Gastroesophageal sphincter (tissue), 4 donors: ENCODE measurements at regions not wholly inside any gene's neighbourhood (a gene's known extent, or its start where the extent isn't known, plus 50 kb on each side); places are given as distances from the start of the nearest gene placed in this dataset.

Experiments
- ATAC-seq: fragments of 150-250 bp; one replicate; pipeline ENCODE4 v1.9.1; 2016; ENCODE audit warnings: mild to moderate bottlenecking, moderate library complexity
- H3K27ac ChIP-seq, 4 donors: fragments of 200-600 bp; sonication (generic) in 3 of 4; 1 replicate in 3 of 4; 2 replicates in 1 of 4; pipeline ENCODE4 v1.5.1; 2016 to 2019
- H3K27me3 ChIP-seq: fragments of 200-600 bp; sonication (generic); one replicate; pipeline ENCODE4 v1.5.1; 2019
- H3K36me3 ChIP-seq, 2 donors: fragments of 200-600 bp; sonication (generic); one replicate each; pipeline ENCODE4 v1.5.1; 2019; ENCODE audit warnings: control low read depth in 1 of 2
- H3K4me1 ChIP-seq, 3 donors: fragments of 200-600 bp; sonication (generic); 1 replicate in 2 of 3; 2 replicates in 1 of 3; pipeline ENCODE4 v1.5.1; 2016 to 2019; ENCODE audit warnings: control low read depth in 2 of 3
- H3K4me3 ChIP-seq, 2 donors: fragments of 200-600 bp; sonication (generic); one replicate each; pipeline ENCODE4 v1.5.1; 2019; ENCODE audit warnings: mild to moderate bottlenecking in 1 of 2, moderate library complexity in 1 of 2
- H3K9me3 ChIP-seq, 3 donors: fragments of 200-600 bp; sonication (generic); one replicate each; pipeline ENCODE4 v1.5.1; 2017 to 2019; ENCODE audit warnings: control low read depth in 2 of 3
- EP300 ChIP-seq: sonication (generic); formaldehyde crosslinking; IDR thresholded peaks from one replicate; pipeline ENCODE4 v1.6.1; 2017; ENCODE audit warnings: antibody characterized with exemption, mild to moderate bottlenecking
- POLR2A ChIP-seq, 2 donors: fragments of 450-650 bp; IDR thresholded peaks; one replicate each; pipeline ENCODE4 v1.6.1; 2017; ENCODE audit warnings: antibody characterized with exemption in 2 of 2, mild to moderate bottlenecking in 2 of 2, moderate library complexity in 1 of 2
- POLR2AphosphoS5 ChIP-seq: sonication (generic); formaldehyde crosslinking; IDR thresholded peaks from one replicate; pipeline ENCODE4 v1.6.1; 2017; ENCODE audit warnings: antibody characterized with exemption
- WGBS, 2 donors: methylation state at CpG; one replicate each; pipeline ENCODE4 v1.1.5; 2018; ENCODE audit warnings: low coverage in 1 of 2; 5-methylcytosine and 5-hydroxymethylcytosine counted together
- TF ChIP-seq, protein P1 (sequence below), 4 experiments: fragments of 200-600 bp in 2 of 4; fragments of 450-650 bp in 2 of 4; sonication (generic) in 1 of 4; IDR thresholded peaks; one replicate each; pipeline ENCODE4 v1.5.1; 2017 to 2019; ENCODE audit warnings: antibody characterized with exemption in 4 of 4, mild to moderate bottlenecking in 2 of 4, moderate library complexity in 2 of 4

DNA sequence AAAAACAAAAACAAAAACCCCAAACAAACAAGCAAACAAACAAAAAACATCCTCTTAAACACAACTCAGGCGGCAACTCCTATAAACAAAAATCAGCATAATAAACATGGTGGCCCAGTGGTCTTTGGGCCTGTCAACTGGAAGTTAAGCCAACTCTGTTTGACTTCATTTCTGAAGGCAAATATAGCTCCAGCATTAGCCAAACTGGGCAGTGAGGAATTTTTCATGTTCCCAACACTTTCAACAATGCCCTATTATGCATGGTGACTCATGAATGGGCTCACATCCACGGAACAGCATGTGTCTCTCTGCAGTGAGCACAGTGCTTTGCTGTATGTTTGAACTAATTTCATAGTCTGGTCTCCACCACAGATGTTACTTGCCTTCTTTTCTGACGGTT, 143.9 kb upstream of the STC2 start:
- TF ChIP-seq POLR2AphosphoS5: peak; percentile 99
- no peak for TF ChIP-seq EP300
- peaks cover 18 to 56% (median 36%) of the 10 kb centered on the region in 3 donors for H3K4me1 ChIP-seq
- no peaks in the 10 kb centered on the region for H3K9me3 ChIP-seq
- no peaks in the 10 kb centered on the region for H3K36me3 ChIP-seq
- peak overlapping the region; percentile 89 to 90 (median 89) for H3K27ac ChIP-seq
- 20 to 48% methylated on average over 1 to 3 of the region's 3 CpGs for WGBS, 2 donors
- H3K4me3 ChIP-seq: no peak overlapping the region
- peak; percentile 95 for ATAC-seq
- H3K27me3 ChIP-seq: no peaks in the 10 kb centered on the region

- TF ChIP-seq POLR2AphosphoS5 (no peak), EP300 (no peak)
- H3K4me3 ChIP-seq: no peak overlapping the region
- 61 to 78% methylated on average over 4 of the region's 4 CpGs for WGBS, 2 donors
- peak; percentile 11 for ATAC-seq
- no peaks in the 10 kb centered on the region for H3K9me3 ChIP-seq
- H3K27me3 ChIP-seq: no peaks in the 10 kb centered on the region
- H3K4me1 ChIP-seq: peaks cover 13 to 34% (median 21%) of the 10 kb centered on the region in 3 donors
- H3K27ac ChIP-seq: peak overlapping the region in 2 of 4 donors; percentile 62 to 65
- H3K36me3 ChIP-seq: no peaks in the 10 kb centered on the region
These were observed 140.6 kb upstream of the STC2 start for GRCh38 chr5:173468821-173469251.

- H3K4me3 ChIP-seq: no peak overlapping the region
- no peaks in the 10 kb centered on the region for H3K27me3 ChIP-seq
- peaks cover 0 to 8% (median 0%) of the 10 kb centered on the region in 3 donors for H3K4me1 ChIP-seq
- TF ChIP-seq EP300 (no peak), POLR2AphosphoS5 (no peak), POLR2A (IDR thresholded peaks at IDR 0.05) (no peak)
- TF ChIP-seq, protein P1, sequence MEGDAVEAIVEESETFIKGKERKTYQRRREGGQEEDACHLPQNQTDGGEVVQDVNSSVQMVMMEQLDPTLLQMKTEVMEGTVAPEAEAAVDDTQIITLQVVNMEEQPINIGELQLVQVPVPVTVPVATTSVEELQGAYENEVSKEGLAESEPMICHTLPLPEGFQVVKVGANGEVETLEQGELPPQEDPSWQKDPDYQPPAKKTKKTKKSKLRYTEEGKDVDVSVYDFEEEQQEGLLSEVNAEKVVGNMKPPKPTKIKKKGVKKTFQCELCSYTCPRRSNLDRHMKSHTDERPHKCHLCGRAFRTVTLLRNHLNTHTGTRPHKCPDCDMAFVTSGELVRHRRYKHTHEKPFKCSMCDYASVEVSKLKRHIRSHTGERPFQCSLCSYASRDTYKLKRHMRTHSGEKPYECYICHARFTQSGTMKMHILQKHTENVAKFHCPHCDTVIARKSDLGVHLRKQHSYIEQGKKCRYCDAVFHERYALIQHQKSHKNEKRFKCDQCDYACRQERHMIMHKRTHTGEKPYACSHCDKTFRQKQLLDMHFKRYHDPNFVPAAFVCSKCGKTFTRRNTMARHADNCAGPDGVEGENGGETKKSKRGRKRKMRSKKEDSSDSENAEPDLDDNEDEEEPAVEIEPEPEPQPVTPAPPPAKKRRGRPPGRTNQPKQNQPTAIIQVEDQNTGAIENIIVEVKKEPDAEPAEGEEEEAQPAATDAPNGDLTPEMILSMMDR (IDR thresholded peaks at IDR 0.05): no peak
- H3K9me3 ChIP-seq: no peaks in the 10 kb centered on the region
- H3K27ac ChIP-seq: no peak overlapping the region
- H3K36me3 ChIP-seq: no peaks in the 10 kb centered on the region
- ATAC-seq: no peak
- 88 to 100% methylated on average over 1 of the region's 1 CpG for WGBS, 2 donors
These were observed 138.0 kb upstream of the STC2 start for GRCh38 chr5:173466227-173466626.

GRCh38 chr5:173464813-173465212, 136.6 kb upstream of the STC2 start:
- no peak overlapping the region for H3K27ac ChIP-seq
- H3K9me3 ChIP-seq: no peaks in the 10 kb centered on the region
- no peaks in the 10 kb centered on the region for H3K36me3 ChIP-seq
- H3K27me3 ChIP-seq: no peaks in the 10 kb centered on the region
- WGBS, 2 donors: 81 to 85% methylated on average over 3 to 4 of the region's 4 CpGs
- H3K4me1 ChIP-seq: peaks cover 0 to 7% (median 0%) of the 10 kb centered on the region in 3 donors
- no peak overlapping the region for H3K4me3 ChIP-seq
- TF ChIP-seq POLR2AphosphoS5 (no peak), POLR2A (IDR thresholded peaks at IDR 0.05) (no peak), EP300 (no peak)
- TF ChIP-seq, protein P1 (IDR thresholded peaks at IDR 0.05): no peak
- no peak for ATAC-seq

GRCh38 chr5:173463207-173463606, 135.0 kb upstream of the STC2 start:
- no peaks in the 10 kb centered on the region for H3K4me1 ChIP-seq
- H3K27me3 ChIP-seq: no peaks in the 10 kb centered on the region
- H3K36me3 ChIP-seq: no peaks in the 10 kb centered on the region
- TF ChIP-seq POLR2A (IDR thresholded peaks at IDR 0.05) (no peak), POLR2AphosphoS5 (no peak), EP300 (no peak)
- TF ChIP-seq, protein P1 (IDR thresholded peaks at IDR 0.05): no peak
- no peak overlapping the region for H3K4me3 ChIP-seq
- H3K9me3 ChIP-seq: no peaks in the 10 kb centered on the region
- 83 to 100% methylated on average over 1 to 2 of the region's 3 CpGs for WGBS, 2 donors
- ATAC-seq: no peak
- H3K27ac ChIP-seq: no peak overlapping the region

DNA sequence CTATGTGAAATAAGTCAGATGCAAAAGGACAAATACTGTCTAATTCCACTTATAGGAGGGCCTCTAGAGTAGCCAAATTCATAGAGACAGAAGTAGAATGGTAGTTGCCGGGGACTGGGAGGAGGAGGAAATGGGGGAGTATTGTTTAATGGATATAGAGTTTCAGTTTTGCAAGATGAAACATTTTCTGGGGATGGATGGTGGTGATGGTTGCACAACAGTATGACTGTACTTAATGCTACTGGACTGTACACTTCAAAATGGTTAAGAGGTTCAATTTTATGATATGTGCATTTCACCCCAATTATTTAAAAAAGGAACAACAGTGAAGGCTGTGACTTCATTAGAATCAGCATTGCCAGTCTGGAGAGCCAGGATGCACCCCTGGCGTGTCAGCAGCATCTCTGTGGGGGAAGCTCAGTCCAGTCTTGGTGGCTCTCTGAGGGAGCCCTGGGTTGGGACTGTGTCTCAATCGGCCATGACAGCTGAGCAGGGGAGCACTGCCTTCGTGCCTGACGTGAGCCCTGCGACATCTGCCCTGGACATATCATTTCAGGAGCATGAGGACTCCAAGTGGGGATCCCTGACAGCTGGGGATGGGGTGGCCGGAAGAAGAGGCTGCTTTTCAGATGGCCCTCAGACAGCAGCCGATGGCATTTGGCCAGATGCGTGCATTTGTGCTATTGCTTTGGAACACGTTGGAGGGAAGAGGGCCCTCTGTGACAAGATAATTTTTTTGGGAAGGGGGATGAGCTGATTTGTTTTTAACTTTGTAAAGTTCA, 130.8 kb upstream of the STC2 start:
- WGBS, 2 donors: 72 to 84% methylated on average over 2 to 5 of the region's 10 CpGs
- Histone ChIP-seq H3K4me1 (peaks cover 0 to 4% (median 0%) of the 10 kb centered on the region in 3 donors), H3K4me3 (no peak overlapping the region), H3K9me3 (no peaks in the 10 kb centered on the region), H3K27ac (no peak overlapping the region), H3K27me3 (no peaks in the 10 kb centered on the region), H3K36me3 (no peaks in the 10 kb centered on the region)
- no peak for TF ChIP-seq EP300
- TF ChIP-seq, protein P1 (IDR thresholded peaks at IDR 0.05): no peak
- no peak for TF ChIP-seq POLR2A (IDR thresholded peaks at IDR 0.05)
- no peak for TF ChIP-seq POLR2AphosphoS5
- no peak for ATAC-seq
